NCI-H187 (cell line): ENCODE measurements at regions not wholly inside any gene's neighbourhood (a gene's known extent, or its start where the extent isn't known, plus 50 kb on each side); places are given as distances from the start of the nearest gene placed in this dataset.

Source experiments
- DNase-seq, 2 experiments: peaks; one replicate each; lab custom pipeline; 2025; lab: John Stamatoyannopoulos, UW

DNA sequence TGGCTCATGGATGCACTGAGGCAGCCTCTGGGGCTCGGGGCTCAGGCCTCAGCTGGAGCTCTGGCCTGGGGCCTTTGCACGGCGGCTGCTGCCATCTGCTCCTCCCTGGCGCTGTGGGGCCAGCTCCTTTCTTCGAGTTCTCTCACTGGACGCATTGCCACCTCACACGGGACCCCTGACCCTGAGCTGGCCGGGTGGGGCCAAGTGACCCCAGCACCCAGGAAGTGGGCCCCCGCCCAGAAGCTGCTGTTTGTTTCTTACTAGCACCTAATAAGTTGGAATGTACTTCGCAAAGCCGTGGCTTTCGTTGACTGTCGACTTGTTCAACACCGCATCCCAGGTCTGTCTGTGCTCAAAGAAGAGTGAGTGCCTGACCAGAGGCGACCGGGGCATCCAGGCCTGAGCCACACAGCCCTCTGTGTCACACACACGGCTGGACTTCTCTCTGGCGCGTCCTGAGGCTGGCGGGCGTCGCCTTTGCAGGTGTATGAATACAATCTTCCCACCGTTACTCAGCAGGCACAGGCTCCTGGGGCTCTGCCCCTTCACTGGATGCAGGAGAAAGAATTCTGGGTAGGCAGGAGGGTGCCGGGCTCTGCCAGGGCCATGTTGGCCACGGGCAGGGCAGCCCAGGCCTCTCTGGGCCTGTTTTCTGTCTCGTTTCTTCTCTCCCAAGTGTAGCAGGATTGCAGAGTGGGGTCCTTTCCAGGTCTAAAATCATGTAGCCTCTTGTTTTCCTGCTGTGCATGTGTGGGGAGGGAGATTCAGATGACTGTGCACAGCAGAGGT is 112.9 kb downstream of the DLL1 start:
- no peak for DNase-seq

DNA sequence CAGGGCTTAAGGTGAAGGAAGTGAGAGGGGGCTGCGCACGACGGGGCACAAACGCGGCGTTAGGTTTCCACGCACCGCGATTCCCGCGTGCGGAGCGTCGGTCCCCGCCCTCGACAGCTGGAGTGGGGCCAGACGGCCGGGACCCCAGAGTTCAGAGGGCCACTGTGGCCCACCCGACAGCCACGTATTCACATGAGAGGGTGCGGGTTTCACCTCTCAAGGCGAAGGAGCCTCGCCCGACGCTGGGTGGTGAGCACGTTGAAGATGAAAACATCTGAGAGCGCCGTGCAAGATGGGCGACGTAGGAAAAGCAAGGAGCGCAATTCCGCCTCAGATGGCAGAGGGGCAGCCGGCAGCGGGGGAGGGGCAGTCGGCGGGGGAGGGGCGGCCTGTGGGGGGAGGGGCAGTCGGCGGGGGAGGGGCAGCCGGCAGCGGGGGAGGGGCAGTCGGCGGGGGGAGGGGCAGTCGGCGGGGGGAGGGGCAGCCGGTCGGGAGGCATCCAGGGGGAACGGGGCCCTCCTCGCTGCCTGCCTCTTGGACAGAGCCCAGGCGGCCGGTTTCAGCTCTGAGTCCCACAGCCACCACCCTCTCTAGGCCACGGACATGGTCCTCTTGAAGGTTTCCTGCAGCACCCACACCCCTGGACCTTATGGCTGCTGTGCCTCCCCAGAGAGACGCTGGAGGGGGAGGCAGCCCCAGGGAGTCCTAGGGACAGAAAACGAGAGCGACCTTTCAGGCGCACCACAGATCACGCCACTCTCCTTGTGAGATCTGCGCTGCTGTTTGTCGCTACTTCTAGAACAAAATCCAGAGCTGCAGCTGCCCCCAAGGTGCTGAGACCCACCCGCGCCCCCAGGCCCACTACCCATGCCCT is 113.7 kb downstream of the DLL1 start:
- DNase-seq: peak in 1 of 2 experiments; percentile 12

DNA sequence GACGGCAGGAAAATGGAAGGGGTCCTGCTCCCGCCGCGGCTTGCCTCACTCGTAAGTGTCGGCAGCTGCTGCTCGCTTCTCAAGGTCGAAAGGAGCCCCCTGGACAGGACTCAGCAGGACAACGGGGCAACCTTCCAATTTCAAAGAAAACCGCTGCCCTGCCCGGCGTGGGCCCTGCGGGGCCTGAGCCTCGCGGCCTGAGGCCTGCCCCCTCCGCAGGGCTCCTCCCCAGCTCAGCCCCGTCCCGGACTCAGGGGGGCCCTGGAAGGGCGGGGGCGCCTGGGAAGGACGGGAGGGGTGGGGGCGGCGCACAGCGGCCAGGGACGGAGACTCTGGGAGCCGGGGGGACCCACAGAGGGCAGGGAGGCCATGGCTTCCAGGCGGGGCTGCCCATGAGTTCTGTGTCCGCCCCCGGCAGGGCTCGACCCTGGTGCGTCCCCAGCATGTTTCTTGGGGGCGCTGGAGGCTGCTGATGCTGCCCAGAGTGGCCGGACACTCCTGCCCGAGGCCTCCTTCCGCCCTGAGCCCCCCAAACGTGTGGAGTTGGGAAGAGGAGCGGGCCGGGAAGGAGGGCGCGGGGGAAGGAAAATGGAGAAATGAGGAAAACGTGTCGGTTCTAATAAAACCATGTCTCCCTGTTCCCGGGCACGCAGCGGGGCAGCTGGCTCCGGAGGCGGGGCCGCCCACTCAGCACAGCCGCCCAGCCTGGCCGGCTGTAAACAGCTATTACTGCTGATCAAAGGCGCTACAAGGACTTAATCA is 114.6 kb downstream of the DLL1 start:
- DNase-seq: no peak

- DNase-seq: no peak
Observed at GRCh38 chr6:170175644-170176135, 115.2 kb downstream of the DLL1 start.

DNA sequence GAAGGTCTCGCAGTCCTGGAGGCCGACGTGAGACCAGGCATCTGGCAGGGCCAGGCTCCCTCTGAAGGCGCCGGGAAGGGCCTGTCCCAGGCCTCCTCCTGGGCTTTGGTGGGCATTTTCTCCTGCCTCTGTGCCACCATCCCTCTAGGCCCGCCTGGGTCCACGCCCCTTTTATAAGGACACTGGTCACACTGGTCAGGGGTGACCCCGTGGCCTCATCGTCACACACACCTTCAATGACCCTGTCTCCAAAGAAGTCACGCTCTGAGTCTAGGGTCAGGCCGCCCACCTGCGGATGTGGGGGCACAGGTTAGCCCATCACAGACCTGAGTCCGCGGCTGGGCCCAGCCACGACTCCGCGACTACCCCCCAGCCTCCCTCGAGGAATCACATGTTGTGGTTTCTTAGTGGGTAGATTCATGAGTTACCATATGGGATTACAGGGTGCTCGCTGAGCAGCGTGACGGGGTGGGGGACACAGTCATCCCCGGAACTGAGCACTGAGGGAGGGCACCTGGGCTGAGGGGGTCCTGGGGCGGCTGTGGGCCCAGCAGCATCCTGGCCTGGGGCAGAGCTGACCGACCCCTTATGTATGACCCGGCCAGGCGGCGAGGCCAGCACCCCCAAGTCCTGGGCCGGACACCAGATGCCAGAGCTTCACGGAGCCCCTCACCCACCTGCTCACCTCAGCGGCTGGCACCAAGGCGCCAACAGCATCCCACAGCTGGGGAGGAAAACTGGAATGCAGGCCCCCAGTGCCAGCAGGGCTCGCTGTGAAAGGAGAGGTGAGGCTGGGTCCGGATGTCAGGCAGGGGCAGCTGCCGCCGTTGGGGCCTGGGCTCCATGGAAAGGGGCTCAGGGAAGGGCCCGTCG is 115.9 kb downstream of the DLL1 start:
- DNase-seq: no peak

DNA sequence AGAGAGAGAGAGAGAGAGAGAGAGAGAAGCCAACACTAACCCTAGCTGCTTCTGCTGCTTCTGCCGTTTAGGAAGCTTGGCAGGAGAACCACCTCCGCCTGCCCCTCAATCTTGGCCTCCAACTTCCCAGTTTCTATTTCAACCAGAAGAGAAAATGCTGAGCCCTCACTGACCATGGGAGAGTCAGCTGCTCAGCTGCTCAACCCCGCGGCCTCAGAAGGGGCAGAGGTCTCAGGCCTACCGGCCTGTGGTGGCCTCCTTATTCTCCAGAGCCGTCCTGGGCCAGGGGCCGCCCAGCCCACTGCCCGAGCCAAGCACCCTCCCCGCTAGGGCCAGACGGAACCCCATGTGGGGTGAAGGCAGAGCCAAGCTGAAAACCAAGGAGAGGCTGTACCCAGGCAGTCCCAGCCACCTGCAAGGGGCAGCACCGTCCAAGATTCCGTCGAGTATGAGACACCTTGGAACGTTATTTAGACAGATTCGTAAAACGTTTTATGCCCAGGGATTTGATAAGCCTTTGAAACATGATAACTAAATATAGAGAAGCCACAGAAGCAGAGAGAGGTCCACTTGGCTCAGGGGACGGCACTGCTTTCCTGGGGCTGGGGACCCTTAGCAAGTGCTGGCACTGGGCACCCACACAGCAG is 116.6 kb downstream of the DLL1 start:
- no peak for DNase-seq

GRCh38 chr6:170173335-170173881 is 117.5 kb downstream of the DLL1 start:
- no peak for DNase-seq

DNA sequence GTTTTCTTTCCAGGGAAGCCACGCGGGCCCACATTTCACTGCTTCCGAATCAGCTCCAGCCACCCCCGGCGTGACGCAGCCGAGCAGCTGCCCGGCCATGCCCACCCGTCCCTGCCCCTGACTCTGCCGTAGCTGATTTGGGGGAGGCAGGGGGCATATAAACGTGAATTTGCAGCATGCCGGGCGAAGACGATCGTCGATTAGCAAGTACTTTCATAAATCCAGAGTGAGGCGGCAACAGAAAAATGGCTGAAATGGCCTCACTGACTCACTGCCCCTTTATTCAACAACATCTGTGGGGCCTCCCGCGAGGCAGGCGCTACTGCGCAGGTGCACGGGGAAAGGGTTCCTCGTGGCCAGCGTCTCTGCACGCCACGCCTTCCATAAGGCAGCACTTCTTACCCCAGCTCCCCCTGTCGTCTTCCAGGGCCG is 118.0 kb downstream of the DLL1 start:
- DNase-seq: no peak

DNA sequence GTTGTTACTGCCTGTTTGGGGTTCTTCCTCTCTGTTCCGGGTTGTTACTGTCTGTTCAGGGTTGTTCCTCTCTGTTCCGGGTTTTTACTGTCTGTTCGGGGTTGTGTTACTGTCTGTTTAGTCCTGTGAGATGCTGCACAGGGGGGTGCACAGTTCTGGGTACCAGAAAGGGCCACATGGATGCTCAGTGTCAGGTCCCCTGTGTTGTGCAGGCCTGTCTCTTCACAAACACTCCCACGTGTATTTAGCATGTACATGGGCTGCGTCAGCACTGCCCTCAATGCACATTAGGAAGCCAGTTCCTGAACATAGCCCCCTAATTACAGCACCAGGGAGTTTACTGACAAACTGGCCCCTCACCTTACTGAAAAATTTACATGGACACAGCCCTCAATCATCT is 118.5 kb downstream of the DLL1 start:
- DNase-seq: no peak

GRCh38 chr6:170167657-170168159 is 123.2 kb downstream of the DLL1 start:
- no peak for DNase-seq

GRCh38 chr6:170166511-170167122 is 124.3 kb downstream of the DLL1 start:
- DNase-seq: no peak

GRCh38 chr6:170165471-170166117 is 125.3 kb downstream of the DLL1 start:
- DNase-seq: no peak

DNA sequence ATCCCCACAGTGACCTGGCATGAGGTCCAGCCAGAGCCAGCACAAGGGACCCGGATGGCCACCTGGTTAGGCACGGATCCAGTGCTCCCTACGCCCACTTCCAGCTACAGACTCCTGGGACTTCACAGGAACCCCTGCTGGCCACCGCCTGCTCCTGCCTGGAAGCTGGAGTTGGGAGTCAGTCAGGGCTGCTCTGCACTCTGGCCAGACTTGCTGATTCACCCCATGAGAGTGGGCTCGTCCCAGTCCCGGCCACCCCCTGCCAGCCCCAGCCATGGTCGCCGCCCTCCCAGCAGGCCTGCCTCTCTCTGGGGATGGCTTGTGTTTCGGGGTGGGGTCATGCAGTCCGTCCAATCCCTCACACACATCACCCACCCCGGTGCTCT is 125.8 kb downstream of the DLL1 start:
- DNase-seq: no peak

- no peak for DNase-seq
Observed at GRCh38 chr6:170164271-170164900, 126.5 kb downstream of the DLL1 start.

- DNase-seq: no peak
Observed at GRCh38 chr6:170163405-170164170, 127.3 kb downstream of the DLL1 start.

GRCh38 chr6:170162775-170163404 is 128.0 kb downstream of the DLL1 start:
- no peak for DNase-seq

GRCh38 chr6:170162011-170162774 is 128.7 kb downstream of the DLL1 start:
- DNase-seq: no peak
